Activated naive CD8-positive, alpha-beta T cell treated with anti-CD3 and anti-CD28 coated beads, Interleukin-2, amount 10 ng/mL, durations not matched to agents 7 days and 5 days (primary cell): ENCODE measurements at regions not wholly inside any gene's neighbourhood (a gene's known extent, or its start where the extent isn't known, plus 50 kb on each side); places are given as distances from the start of the nearest gene placed in this dataset.
"Not testable (repeated sequence)": the region's sequence is repeated elsewhere in the genome, so short reads cannot be mapped to it uniquely, and the experiment has no call there.

Source experiments
- ATAC-seq: fragments of 150-1000 bp; cut with Tn5 transposase; one replicate; pipeline ENCODE4 v1.10.0; 2021; ENCODE audit warnings: low read depth, moderate library complexity
- POLR2A ChIA-PET: fragments of 350-600 bp; sonication (Branson Sonifier 250); formaldehyde crosslinking; loops from one replicate; lab custom pipeline; 2021; ENCODE audit warnings: antibody characterized with exemption; lab: Charles Lee
- DNase-seq: peaks from one replicate; pipeline ENCODE4 v3.0.0; 2021
- H3K27ac Mint-ChIP-seq: one replicate; pipeline ENCODE4 v1.8.0; 2022; ENCODE audit warnings: mild to moderate bottlenecking, mixed read lengths
- H3K27me3 Mint-ChIP-seq: one replicate; pipeline ENCODE4 v1.8.0; 2022; ENCODE audit warnings: mild to moderate bottlenecking, moderate library complexity, mixed read lengths
- H3K36me3 Mint-ChIP-seq: one replicate; pipeline ENCODE4 v1.8.0; 2021; ENCODE audit warnings: mild to moderate bottlenecking, mixed read lengths
- H3K4me1 Mint-ChIP-seq: one replicate; pipeline ENCODE4 v1.8.0; 2021; ENCODE audit warnings: mixed read lengths
- H3K4me3 Mint-ChIP-seq: one replicate; pipeline ENCODE4 v1.8.0; 2022; ENCODE audit warnings: mild to moderate bottlenecking, moderate library complexity, mixed read lengths
- H3K9me3 Mint-ChIP-seq: one replicate; pipeline ENCODE4 v1.8.0; 2021; ENCODE audit warnings: mixed read lengths

- H3K27me3 Mint-ChIP-seq, POLR2A ChIA-PET, H3K9me3 Mint-ChIP-seq, H3K4me1 Mint-ChIP-seq, H3K4me3 Mint-ChIP-seq, ATAC-seq, H3K27ac Mint-ChIP-seq, DNase-seq, H3K36me3 Mint-ChIP-seq: not testable (repeated sequence)
These were observed 190.7 kb upstream of the VIPR2 start for GRCh38 chr7:159335181-159335926.

GRCh38 chr7:159332854-159333479 lies 188.3 kb upstream of the VIPR2 start:
- POLR2A ChIA-PET, H3K4me1 Mint-ChIP-seq, H3K36me3 Mint-ChIP-seq, ATAC-seq, H3K27ac Mint-ChIP-seq, H3K27me3 Mint-ChIP-seq, H3K4me3 Mint-ChIP-seq, DNase-seq, H3K9me3 Mint-ChIP-seq: not testable (repeated sequence)

DNA sequence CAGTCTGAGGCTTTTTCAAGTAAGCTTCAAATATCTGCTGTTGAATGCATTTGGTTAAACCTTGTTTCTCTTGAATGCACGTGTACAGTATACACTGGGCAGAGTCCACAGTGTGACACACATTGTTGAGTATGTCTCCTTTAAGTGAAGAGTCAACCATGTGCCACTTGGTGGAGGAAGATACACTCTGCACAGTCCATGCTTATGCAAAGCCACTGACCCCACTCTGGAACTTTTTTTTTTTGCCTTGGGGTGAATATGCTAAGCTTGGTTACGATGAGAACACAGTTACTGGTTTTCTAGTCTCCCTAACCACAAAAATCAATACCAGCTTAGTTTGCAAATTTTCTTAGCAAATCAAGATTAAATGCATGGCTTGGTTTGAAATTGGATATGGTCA lies 186.8 kb upstream of the VIPR2 start:
- Mint-ChIP-seq H3K36me3 (peaks cover 3% of the 10 kb centered on the region), H3K4me3 (no peak overlapping the region), H3K9me3 (peaks cover 14% of the 10 kb centered on the region)

GRCh38 chr7:159329818-159330378 lies 185.2 kb upstream of the VIPR2 start:
- Mint-ChIP-seq H3K36me3 (peaks cover 5% of the 10 kb centered on the region), H3K27ac (no peak overlapping the region), H3K9me3 (peaks cover 18% of the 10 kb centered on the region), H3K4me3 (no peak overlapping the region), H3K27me3 (no peaks in the 10 kb centered on the region), H3K4me1 (no peaks in the 10 kb centered on the region)
- no peak for ATAC-seq
- DNase-seq, result no peak
- POLR2A ChIA-PET, result no interaction called here

More for the DNA sequence above, 186.8 kb upstream of the VIPR2 start:
- no peaks in the 10 kb centered on the region for H3K27me3 Mint-ChIP-seq
- POLR2A ChIA-PET, result no interaction called here
- H3K27ac Mint-ChIP-seq, result no peak overlapping the region
- ATAC-seq (no peak), DNase-seq (no peak)
- no peaks in the 10 kb centered on the region for H3K4me1 Mint-ChIP-seq

DNA sequence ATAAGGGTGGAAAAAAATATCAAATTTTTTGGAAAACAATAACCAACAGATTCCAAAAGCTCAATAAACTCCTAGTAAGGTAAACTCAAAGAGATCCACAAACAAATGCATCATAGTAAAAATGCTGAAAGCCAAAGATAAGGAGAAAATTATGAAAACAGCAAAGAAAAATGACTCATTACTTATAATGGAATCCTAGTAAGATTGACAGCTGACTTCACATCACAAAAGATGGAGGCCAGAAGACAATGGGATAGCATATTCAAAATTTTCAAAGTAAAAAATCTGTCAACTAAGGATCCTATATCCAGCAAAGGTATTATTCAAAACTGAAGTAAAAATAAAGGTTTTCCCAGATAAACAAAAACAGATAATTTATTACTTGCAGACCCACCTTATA lies 183.4 kb upstream of the VIPR2 start:
- peaks cover 18% of the 10 kb centered on the region for H3K9me3 Mint-ChIP-seq
- H3K27ac Mint-ChIP-seq, result no peak overlapping the region
- H3K27me3 Mint-ChIP-seq, result no peaks in the 10 kb centered on the region
- no peak overlapping the region for H3K4me3 Mint-ChIP-seq
- DNase-seq (no peak), ATAC-seq (no peak)
- H3K36me3 Mint-ChIP-seq, result peaks cover 5% of the 10 kb centered on the region
- no peaks in the 10 kb centered on the region for H3K4me1 Mint-ChIP-seq
- POLR2A ChIA-PET, result no interaction called here

DNA sequence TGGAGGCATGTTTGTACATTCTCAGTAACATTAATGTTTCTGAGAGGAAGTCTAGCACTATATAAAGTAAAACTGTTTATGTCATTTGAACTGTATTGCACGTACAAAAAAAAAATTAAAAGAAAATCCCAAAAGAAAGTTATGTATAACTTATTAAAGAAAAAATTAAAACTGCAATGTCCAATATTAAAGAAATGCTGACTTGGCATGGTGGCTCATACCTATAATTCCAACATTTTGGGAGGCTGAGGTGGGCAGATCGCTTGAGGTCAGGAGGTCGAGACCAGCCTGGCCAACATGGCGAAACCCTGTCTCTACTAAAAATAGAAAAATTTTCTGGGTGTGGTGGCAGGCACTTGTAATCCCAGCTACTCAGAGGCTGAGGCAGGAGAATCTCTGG lies 178.7 kb upstream of the VIPR2 start:
- ATAC-seq (no peak), DNase-seq (no peak)
- Mint-ChIP-seq H3K27me3 (no peaks in the 10 kb centered on the region), H3K36me3 (peaks cover 5% of the 10 kb centered on the region), H3K4me1 (no peaks in the 10 kb centered on the region), H3K9me3 (peaks cover 15% of the 10 kb centered on the region), H3K4me3 (no peak overlapping the region), H3K27ac (no peak overlapping the region)
- POLR2A ChIA-PET, result no interaction called here

DNA sequence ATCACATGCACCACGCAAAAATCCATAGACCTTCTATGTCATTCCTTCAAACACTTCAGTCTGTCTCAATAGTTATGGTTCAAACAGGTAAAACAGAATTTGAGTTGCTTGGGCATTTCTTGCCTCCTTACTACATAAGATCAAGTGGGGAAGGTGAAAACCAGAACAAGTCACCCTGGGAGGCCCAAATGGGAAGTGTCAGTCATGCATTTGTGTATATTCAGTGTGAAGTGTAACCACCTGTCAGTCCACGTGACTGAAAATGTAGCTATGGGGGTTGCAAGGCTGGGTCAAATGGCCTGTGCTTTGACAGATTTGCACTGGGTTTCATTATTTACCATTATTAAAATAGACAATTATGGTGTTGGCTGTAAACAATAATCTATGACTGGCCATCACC lies 176.6 kb upstream of the VIPR2 start:
- Mint-ChIP-seq H3K4me3 (no peak overlapping the region), H3K27me3 (no peaks in the 10 kb centered on the region)
- no peak for ATAC-seq

GRCh38 chr7:159318682-159319351 lies 174.2 kb upstream of the VIPR2 start:
- H3K4me3 Mint-ChIP-seq, result no peak overlapping the region
- H3K36me3 Mint-ChIP-seq, result no peaks in the 10 kb centered on the region
- POLR2A ChIA-PET, result no interaction called here
- no peak for DNase-seq
- no peak overlapping the region for H3K27ac Mint-ChIP-seq
- no peaks in the 10 kb centered on the region for H3K4me1 Mint-ChIP-seq
- ATAC-seq, result no peak
- H3K27me3 Mint-ChIP-seq, result peaks cover 1% of the 10 kb centered on the region
- peaks cover 6% of the 10 kb centered on the region for H3K9me3 Mint-ChIP-seq

More for the DNA sequence above, 176.6 kb upstream of the VIPR2 start:
- POLR2A ChIA-PET, result no interaction called here
- no peak for DNase-seq
- peaks cover 2% of the 10 kb centered on the region for H3K36me3 Mint-ChIP-seq
- no peak overlapping the region for H3K27ac Mint-ChIP-seq
- no peaks in the 10 kb centered on the region for H3K4me1 Mint-ChIP-seq
- H3K9me3 Mint-ChIP-seq, result peaks cover 6% of the 10 kb centered on the region

GRCh38 chr7:159317294-159317693 lies 172.6 kb upstream of the VIPR2 start:
- no peak for ATAC-seq
- Mint-ChIP-seq H3K36me3 (no peaks in the 10 kb centered on the region), H3K4me1 (no peaks in the 10 kb centered on the region), H3K27me3 (peaks cover 1% of the 10 kb centered on the region), H3K27ac (no peak overlapping the region), H3K4me3 (no peak overlapping the region), H3K9me3 (peaks cover 6% of the 10 kb centered on the region)
- POLR2A ChIA-PET, result no interaction called here
- DNase-seq, result no peak

- no peak overlapping the region for H3K4me3 Mint-ChIP-seq
- H3K9me3 Mint-ChIP-seq, result peaks cover 6% of the 10 kb centered on the region
- ATAC-seq (no peak), DNase-seq (no peak)
- H3K4me1 Mint-ChIP-seq, result no peaks in the 10 kb centered on the region
- H3K36me3 Mint-ChIP-seq, result no peaks in the 10 kb centered on the region
- POLR2A ChIA-PET, result no interaction called here
- peaks cover 1% of the 10 kb centered on the region for H3K27me3 Mint-ChIP-seq
- no peak overlapping the region for H3K27ac Mint-ChIP-seq
These were observed 166.5 kb upstream of the VIPR2 start for GRCh38 chr7:159311172-159311494.

GRCh38 chr7:159310457-159311171 lies 165.9 kb upstream of the VIPR2 start:
- H3K27ac Mint-ChIP-seq, result no peak overlapping the region
- DNase-seq (no peak), ATAC-seq (no peak)
- POLR2A ChIA-PET, result no interaction called here
- H3K9me3 Mint-ChIP-seq, result peaks cover 7% of the 10 kb centered on the region
- peaks cover 1% of the 10 kb centered on the region for H3K27me3 Mint-ChIP-seq
- H3K4me1 Mint-ChIP-seq, result no peaks in the 10 kb centered on the region
- H3K36me3 Mint-ChIP-seq, result no peaks in the 10 kb centered on the region
- H3K4me3 Mint-ChIP-seq, result no peak overlapping the region

DNA sequence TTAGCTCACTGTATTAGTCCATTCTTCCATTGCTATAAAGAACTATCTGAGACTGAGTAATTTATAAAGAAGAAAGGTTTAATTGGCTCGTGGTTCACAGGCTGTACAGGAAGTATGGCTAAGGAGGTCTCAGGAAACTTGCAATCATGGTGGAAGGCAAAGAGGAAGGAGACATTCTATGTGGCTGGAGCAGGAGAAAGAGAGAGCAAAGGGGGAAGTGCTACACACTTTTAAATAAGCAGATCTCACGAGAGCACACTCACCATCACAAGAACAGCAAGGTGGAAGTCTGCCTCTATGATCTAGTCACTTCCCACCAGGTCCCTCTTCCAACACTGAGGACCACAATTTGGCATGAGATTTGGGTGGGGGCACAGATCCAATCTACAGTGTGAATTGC lies 164.5 kb upstream of the VIPR2 start:
- not testable (repeated sequence) for ATAC-seq, DNase-seq, H3K4me3 Mint-ChIP-seq, H3K27ac Mint-ChIP-seq, H3K4me1 Mint-ChIP-seq, H3K27me3 Mint-ChIP-seq, H3K9me3 Mint-ChIP-seq, H3K36me3 Mint-ChIP-seq
- POLR2A ChIA-PET, result interaction anchor here (0.7 kb wide), 1 partner anchor 84 kb away, joined by 3 read pairs; no protein-coding TSS in a partner anchor

GRCh38 chr7:159306012-159306411 lies 161.3 kb upstream of the VIPR2 start:
- POLR2A ChIA-PET, result no interaction called here
- H3K9me3 Mint-ChIP-seq, result peaks cover 6% of the 10 kb centered on the region
- H3K4me1 Mint-ChIP-seq, result no peaks in the 10 kb centered on the region

More at GRCh38 chr7:159306012-159306411, 161.3 kb upstream of the VIPR2 start:
- no peak overlapping the region for H3K4me3 Mint-ChIP-seq
- peaks cover 2% of the 10 kb centered on the region for H3K27me3 Mint-ChIP-seq
- H3K36me3 Mint-ChIP-seq, result no peaks in the 10 kb centered on the region
- ATAC-seq (no peak), DNase-seq (no peak)
- no peak overlapping the region for H3K27ac Mint-ChIP-seq
